ENCODE measurements at regions not wholly inside any gene's neighbourhood (a gene's known extent, or its start where the extent isn't known, plus 50 kb on each side); places are given as distances from the start of the nearest gene placed in this dataset.

DNA sequence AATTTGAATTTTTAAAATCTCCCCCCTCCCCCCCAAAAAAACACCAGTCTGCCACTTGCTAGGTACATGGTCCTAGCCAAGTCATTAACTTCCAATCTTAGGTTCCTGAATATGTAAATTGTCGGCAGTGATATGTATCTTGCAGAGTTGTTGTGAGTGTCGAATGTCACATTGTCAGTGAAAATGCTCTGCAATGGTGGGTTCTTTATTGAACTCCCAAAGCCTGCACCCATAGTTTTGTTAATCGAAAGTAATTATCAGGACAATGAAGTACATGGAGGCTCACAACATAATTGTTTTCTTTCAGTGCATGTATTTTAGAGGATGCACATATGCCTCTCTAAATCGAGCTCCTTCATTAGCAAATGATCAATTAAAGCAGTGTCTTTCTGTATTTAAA lies 185.6 kb upstream of the S100G start:
- ATAC-seq (replicated peaks in 1 of 2) (no peak), DNase-seq (no peak)
- H3K27ac Mint-ChIP-seq = no peak overlapping the region
- no peaks in the 10 kb centered on the region for H3K4me1 Mint-ChIP-seq (ENCODE audit: low read depth)
- no peaks in the 10 kb centered on the region for H3K9me3 Mint-ChIP-seq
- H3K36me3 Mint-ChIP-seq (ENCODE audit: insufficient read depth in 2 of 2) = no peaks in the 10 kb centered on the region
- H3K4me3 Mint-ChIP-seq = no peak overlapping the region
- H3K27me3 Mint-ChIP-seq (ENCODE audit: low read depth) = peaks cover 17% of the 10 kb centered on the region

DNA sequence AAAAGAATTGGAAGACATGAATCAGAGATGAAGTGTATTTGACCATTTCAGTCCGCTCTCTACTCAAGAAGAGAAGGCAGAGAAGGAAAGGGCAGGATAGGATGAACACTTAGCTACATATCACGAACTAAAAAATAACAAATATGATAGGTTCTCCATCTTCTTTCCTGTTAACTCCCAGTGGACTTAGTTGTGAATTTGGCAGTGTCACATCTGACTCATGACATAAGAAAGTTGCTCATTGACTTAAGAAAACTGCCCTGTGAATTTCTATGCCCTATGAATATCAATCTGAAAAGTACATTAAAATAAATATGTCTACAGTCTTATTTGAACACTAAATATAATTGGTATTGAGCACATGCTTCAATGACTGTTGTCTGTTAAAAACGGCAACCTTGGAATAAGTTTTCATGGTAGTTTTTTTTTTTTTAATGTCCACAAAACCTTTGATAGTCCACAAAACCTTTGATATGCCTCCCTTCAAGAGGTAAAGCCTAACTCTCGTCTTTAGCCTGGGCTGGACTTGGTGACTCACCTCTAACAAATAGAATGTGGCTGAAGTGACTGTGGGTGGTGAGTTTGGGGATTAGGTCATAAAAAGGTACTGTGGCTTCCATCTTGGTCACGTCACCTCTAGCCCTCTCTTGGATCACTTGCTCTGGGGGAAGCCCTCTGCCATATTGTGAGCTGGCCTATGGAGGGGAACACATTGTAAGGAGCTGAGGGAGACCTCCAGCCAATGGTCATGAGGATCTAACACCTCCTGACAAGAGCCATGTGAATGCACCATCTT lies 184.7 kb upstream of the S100G start:
- ATAC-seq (replicated peaks in 1 of 2) = peak; percentile 36 to 62
- H3K27me3 Mint-ChIP-seq (ENCODE audit: low read depth) = peaks cover 17% of the 10 kb centered on the region
- no peaks in the 10 kb centered on the region for H3K4me1 Mint-ChIP-seq (ENCODE audit: low read depth)

DNA sequence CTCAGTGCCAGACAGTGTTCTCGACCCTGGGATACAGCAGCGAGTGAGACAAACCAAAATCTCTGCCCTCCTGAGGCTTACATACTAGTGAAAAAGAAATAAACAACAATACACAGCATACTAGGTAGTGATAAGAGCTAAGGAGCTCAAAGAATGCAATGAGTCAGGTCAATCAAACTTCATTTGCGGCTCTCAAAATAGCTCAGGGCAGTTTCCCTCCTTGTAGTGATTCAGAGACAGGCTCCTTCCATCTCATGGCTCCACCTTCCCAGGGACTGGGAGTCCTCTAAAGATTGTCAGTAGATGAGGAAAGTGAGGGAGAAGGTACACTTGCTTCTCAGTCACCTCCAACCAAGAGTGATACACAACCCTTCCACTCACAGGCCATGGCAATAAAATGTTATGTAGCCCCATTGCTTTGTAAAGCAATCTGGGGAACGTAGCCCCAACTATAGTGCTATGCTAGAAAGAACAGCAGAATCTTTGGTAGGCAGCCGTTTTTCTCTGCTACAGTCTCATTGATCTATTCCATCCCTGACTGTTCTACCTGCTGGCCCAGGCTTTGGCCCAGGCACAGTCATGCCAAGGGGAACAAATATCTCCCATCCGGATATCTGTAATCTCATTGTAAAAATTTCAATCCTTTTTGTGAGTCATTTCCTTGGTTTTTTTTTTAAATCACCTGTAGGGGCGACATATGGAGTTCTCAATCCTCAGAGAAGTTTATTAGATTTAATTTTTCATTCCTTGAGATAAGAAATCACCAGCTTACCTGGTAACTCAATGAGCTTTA lies 183.1 kb upstream of the S100G start:
- H3K27me3 Mint-ChIP-seq (ENCODE audit: low read depth) = peaks cover 17% of the 10 kb centered on the region
- H3K4me3 Mint-ChIP-seq = no peak overlapping the region
- H3K4me1 Mint-ChIP-seq (ENCODE audit: low read depth) = no peaks in the 10 kb centered on the region
- DNase-seq (no peak), ATAC-seq (replicated peaks in 1 of 2) (no peak)
- no peaks in the 10 kb centered on the region for H3K9me3 Mint-ChIP-seq
- no peaks in the 10 kb centered on the region for H3K36me3 Mint-ChIP-seq (ENCODE audit: insufficient read depth in 2 of 2)
- no peak overlapping the region for H3K27ac Mint-ChIP-seq

More for the DNA sequence above, 184.7 kb upstream of the S100G start:
- no peaks in the 10 kb centered on the region for H3K36me3 Mint-ChIP-seq (ENCODE audit: insufficient read depth in 2 of 2)
- H3K4me3 Mint-ChIP-seq = no peak overlapping the region
- H3K9me3 Mint-ChIP-seq = no peaks in the 10 kb centered on the region
- DNase-seq = no peak
- H3K27ac Mint-ChIP-seq = no peak overlapping the region

DNA sequence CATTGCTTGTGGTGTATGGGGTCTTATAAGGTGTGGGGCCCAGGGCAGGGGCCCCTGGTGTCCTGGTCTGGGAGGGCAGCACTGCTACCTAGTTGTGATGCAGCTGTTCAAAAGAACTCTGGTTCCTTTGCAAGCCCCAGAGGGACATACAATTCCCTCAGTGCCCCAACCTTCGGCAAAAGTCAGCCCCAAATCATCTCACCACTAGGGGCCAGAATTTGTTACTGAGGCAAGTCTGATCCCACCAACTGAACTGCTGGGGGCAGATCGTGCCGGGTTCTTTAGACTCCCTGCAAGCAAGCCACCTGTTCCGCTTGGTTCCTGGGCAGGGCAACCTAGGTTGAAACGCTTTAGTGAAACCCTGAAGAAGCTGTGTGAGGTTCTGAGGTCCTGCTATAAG lies 180.1 kb upstream of the S100G start:
- Mint-ChIP-seq H3K4me1 (ENCODE audit: low read depth) (peaks cover 6% of the 10 kb centered on the region), H3K27ac (no peak overlapping the region), H3K4me3 (no peak overlapping the region), H3K9me3 (no peaks in the 10 kb centered on the region), H3K36me3 (ENCODE audit: insufficient read depth in 2 of 2) (no peaks in the 10 kb centered on the region), H3K27me3 (ENCODE audit: low read depth) (peaks cover 33% of the 10 kb centered on the region)
- ATAC-seq (replicated peaks in 1 of 2) (no peak), DNase-seq (no peak)

DNA sequence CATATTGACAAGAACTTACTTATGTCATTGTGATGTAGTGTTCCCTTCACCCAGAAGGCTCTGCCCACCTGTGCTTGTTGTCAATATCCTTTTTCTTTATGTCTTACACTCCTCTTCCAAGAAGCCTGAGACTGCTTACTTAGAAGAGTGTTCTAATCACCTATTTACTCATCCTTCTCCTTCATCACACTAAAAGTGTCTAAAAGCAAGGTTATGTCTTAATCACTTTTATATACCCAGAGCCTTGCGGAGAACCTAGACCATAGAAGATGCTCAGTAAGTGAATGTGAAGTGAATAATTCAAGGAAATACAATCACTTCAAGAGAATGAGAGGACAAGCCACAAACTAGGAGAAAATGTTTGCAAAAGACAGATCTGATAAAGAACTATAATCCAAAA lies 177.6 kb upstream of the S100G start:
- Mint-ChIP-seq H3K36me3 (ENCODE audit: insufficient read depth in 2 of 2) (no peaks in the 10 kb centered on the region), H3K27me3 (ENCODE audit: low read depth) (peaks cover 26% of the 10 kb centered on the region), H3K4me1 (ENCODE audit: low read depth) (peaks cover 6% of the 10 kb centered on the region), H3K4me3 (peak overlapping the region in 1 of 2 donors; percentile 22), H3K9me3 (no peaks in the 10 kb centered on the region), H3K27ac (peak overlapping the region; percentile 71)
- DNase-seq = no peak
- ATAC-seq (replicated peaks in 1 of 2) = peak; percentile 69 to 91

- DNase-seq (no peak), ATAC-seq (replicated peaks in 1 of 2) (no peak)
- Mint-ChIP-seq H3K36me3 (ENCODE audit: insufficient read depth in 2 of 2) (no peaks in the 10 kb centered on the region), H3K9me3 (no peaks in the 10 kb centered on the region), H3K27me3 (ENCODE audit: low read depth) (peaks cover 15% of the 10 kb centered on the region), H3K4me1 (ENCODE audit: low read depth) (peaks cover 18% of the 10 kb centered on the region), H3K4me3 (no peak overlapping the region), H3K27ac (no peak overlapping the region)
Measured at GRCh38 chrX:16474511-16474910, 175.4 kb upstream of the S100G start.

- H3K27me3 Mint-ChIP-seq (ENCODE audit: low read depth) = peaks cover 15% of the 10 kb centered on the region
- no peak overlapping the region for H3K4me3 Mint-ChIP-seq
- no peak for ATAC-seq (replicated peaks in 1 of 2)
- no peaks in the 10 kb centered on the region for H3K36me3 Mint-ChIP-seq (ENCODE audit: insufficient read depth in 2 of 2)
- H3K9me3 Mint-ChIP-seq = no peaks in the 10 kb centered on the region
- H3K4me1 Mint-ChIP-seq (ENCODE audit: low read depth) = peaks cover 26% of the 10 kb centered on the region
- H3K27ac Mint-ChIP-seq = no peak overlapping the region
- DNase-seq = no peak
Measured at GRCh38 chrX:16476009-16476408, 173.9 kb upstream of the S100G start.

- Mint-ChIP-seq H3K36me3 (ENCODE audit: insufficient read depth in 2 of 2) (no peaks in the 10 kb centered on the region), H3K4me3 (no peak overlapping the region), H3K9me3 (no peaks in the 10 kb centered on the region), H3K4me1 (ENCODE audit: low read depth) (peaks cover 26% of the 10 kb centered on the region), H3K27ac (no peak overlapping the region), H3K27me3 (ENCODE audit: low read depth) (peaks cover 20% of the 10 kb centered on the region)
- DNase-seq (no peak), ATAC-seq (replicated peaks in 1 of 2) (no peak)
Measured at GRCh38 chrX:16476692-16477091, 173.3 kb upstream of the S100G start.

- Mint-ChIP-seq H3K9me3 (no peaks in the 10 kb centered on the region), H3K27ac (peak overlapping the region; percentile 88), H3K36me3 (ENCODE audit: insufficient read depth in 2 of 2) (no peaks in the 10 kb centered on the region), H3K4me3 (peak overlapping the region in 1 of 2 donors; percentile 70), H3K4me1 (ENCODE audit: low read depth) (peaks cover 30% of the 10 kb centered on the region), H3K27me3 (ENCODE audit: low read depth) (peaks cover 7% of the 10 kb centered on the region)
- ATAC-seq (replicated peaks in 1 of 2) (peak; percentile 76 to 79), DNase-seq (peak in 1 of 2 donors; percentile 12)
Measured at GRCh38 chrX:16479206-16479869, 170.6 kb upstream of the S100G start.

GRCh38 chrX:16480049-16480448 lies 169.9 kb upstream of the S100G start:
- no peak for DNase-seq
- H3K4me3 Mint-ChIP-seq = peak overlapping the region; percentile 4 to 70
- peaks cover 7% of the 10 kb centered on the region for H3K27me3 Mint-ChIP-seq (ENCODE audit: low read depth)
- H3K36me3 Mint-ChIP-seq (ENCODE audit: insufficient read depth in 2 of 2) = no peaks in the 10 kb centered on the region
- no peaks in the 10 kb centered on the region for H3K9me3 Mint-ChIP-seq
- peaks cover 37% of the 10 kb centered on the region for H3K4me1 Mint-ChIP-seq (ENCODE audit: low read depth)
- peak in 1 of 2 donors; percentile 37 for ATAC-seq (replicated peaks in 1 of 2)
- no peak overlapping the region for H3K27ac Mint-ChIP-seq

DNA sequence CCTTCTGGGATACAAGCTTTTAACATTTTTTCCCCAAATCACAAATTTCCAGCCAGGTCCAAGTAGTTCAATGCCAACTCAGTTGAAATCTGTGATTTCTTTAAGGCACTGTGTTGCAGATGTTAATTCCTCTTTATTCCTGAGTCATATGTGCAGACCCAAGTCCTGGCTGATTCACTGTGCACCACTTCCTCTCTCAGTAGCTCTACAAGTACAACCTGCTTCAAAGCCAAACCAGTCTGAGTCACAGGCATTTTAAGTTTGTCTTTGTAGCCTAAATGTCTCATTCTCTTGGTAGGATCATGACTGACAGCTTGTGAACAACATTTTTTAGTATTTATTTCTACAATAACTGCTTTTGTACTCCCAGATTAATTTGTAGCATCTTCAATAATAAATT lies 165.6 kb upstream of the S100G start:
- peaks cover 0 to 3% of the 10 kb centered on the region in 2 donors for H3K9me3 Mint-ChIP-seq
- peak; percentile 40 to 58 for DNase-seq
- H3K27ac Mint-ChIP-seq = peak overlapping the region; percentile 7
- ATAC-seq (replicated peaks in 1 of 2) = peak; percentile 99 to 100
- H3K4me1 Mint-ChIP-seq (ENCODE audit: low read depth) = peaks cover 30% of the 10 kb centered on the region
- peaks cover 23% of the 10 kb centered on the region for H3K27me3 Mint-ChIP-seq (ENCODE audit: low read depth)
- peak overlapping the region in 1 of 2 donors; percentile 53 for H3K4me3 Mint-ChIP-seq
- H3K36me3 Mint-ChIP-seq (ENCODE audit: insufficient read depth in 2 of 2) = peaks cover 0 to 2% of the 10 kb centered on the region in 2 donors

- no peak for ATAC-seq (replicated peaks in 1 of 2)
- peaks cover 20% of the 10 kb centered on the region for H3K4me1 Mint-ChIP-seq (ENCODE audit: low read depth)
Measured at GRCh38 chrX:16487620-16488385, 162.2 kb upstream of the S100G start.

More at GRCh38 chrX:16487620-16488385, 162.2 kb upstream of the S100G start:
- DNase-seq = no peak
- Mint-ChIP-seq H3K4me3 (no peak overlapping the region), H3K9me3 (peaks cover 0 to 3% of the 10 kb centered on the region in 2 donors), H3K36me3 (ENCODE audit: insufficient read depth in 2 of 2) (peaks cover 0 to 2% of the 10 kb centered on the region in 2 donors), H3K27me3 (ENCODE audit: low read depth) (peaks cover 22% of the 10 kb centered on the region), H3K27ac (no peak overlapping the region)
